ENCODE measurements at regions not wholly inside any gene's neighbourhood (a gene's known extent, or its start where the extent isn't known, plus 50 kb on each side); places are given as distances from the start of the nearest gene placed in this dataset.
"Not testable (repeated sequence)": the region's sequence is repeated elsewhere in the genome, so short reads cannot be mapped to it uniquely, and the experiment has no call there.

DNA sequence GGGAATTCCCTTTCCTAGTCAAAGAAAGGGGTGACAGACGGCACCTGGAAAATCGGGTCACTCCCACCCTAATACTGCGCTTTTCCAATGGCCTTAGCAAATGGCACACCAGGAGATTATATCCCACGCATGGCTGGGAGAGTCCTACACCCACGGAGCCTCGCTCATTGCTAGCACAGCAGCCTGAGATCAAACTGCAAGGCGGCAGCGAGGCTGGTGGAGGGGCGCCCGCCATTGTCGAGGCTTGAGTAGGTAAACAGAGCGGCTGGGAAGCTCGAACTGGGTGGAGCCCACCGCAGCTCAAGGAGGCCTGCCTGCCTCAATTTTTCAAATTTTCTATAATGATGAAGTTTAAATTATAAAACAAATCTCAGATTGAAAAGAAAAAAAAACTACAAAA is 522.7 kb upstream of the HS3ST5 start:
- not testable (repeated sequence) for FAIRE-seq; DNase-seq (ENCODE audit: low spot score in 2 of 2)

DNA sequence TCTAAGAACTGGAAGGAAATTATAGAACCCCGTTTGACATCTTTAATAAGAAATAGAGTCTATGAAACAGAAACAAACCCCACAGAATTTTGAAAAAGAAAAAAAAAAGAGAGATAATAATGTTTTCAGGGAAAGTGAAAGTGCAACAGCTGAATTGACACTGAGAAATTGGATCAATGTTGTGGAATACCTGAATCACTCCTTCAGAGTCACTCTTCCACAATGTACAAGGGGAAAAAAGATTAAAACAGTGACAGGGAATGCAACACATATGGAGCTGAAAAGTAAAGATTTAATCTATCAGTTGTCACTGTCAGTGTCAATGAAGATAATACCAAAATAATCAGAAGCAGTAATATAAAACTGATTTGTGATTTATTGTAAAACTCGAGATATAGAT is 520.8 kb upstream of the HS3ST5 start:
- FAIRE-seq = no peak
- no peak for DNase-seq (ENCODE audit: low spot score in 2 of 2)

DNA sequence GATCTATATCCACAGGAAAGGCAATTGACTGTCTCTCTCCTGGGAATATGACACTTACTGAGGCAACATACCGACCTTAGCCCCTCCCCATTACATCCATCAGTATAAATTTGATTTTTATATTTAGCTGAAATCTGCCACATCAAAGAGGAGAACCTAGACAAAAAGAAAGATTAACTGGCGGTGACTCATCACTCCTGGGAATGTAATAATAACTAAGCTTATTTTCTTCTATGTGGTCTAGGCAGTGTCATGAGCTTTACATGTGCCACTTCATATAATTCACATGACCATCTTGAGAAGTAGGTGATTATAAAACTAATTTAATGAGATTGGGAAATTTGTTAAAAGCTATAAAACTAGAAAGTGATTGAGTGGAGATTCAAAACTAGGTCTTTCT is 520.0 kb upstream of the HS3ST5 start:
- DNase-seq (ENCODE audit: low spot score in 2 of 2) (no peak), FAIRE-seq (no peak)

DNA sequence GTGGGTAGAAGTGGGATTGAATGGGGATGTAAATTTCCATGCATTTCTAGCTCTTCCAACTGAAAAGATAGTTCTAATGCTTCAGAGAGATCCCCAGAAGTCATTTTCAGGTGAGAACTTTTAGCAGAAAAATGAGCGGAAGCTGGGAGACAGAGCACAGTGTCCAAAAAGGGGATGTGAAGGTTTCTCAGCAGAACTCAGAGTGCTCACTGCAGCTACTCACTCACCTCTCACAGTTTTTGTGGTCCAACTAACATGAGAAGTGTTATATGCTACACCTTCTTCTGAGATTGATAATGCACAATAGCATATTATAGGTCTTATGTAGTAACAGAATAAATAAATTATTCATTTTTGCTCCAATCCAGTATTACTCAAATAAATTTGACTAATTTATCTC is 519.2 kb upstream of the HS3ST5 start:
- no peak for FAIRE-seq

DNA sequence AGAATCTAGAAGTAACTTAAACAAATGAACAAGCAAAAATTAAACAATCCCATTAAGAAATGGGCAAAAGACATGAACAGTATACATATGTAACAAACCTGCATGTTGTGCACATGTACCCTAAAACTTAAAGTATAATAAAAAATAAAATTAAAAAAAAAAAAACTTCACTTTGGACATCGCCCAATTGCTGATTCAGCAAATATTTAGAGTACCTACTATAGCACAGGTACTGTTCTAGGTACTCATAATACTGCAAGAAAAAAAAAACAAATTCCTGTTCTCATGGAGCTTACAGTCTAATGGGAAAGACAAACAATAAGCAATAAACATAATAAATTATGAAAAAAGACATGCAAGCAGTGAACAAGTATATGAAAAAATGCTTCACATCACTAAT is 501.5 kb upstream of the HS3ST5 start:
- FAIRE-seq = no peak
- no peak for DNase-seq (ENCODE audit: low spot score in 2 of 2)

More for the DNA sequence above, 519.2 kb upstream of the HS3ST5 start:
- no peak for DNase-seq (ENCODE audit: low spot score in 2 of 2)

DNA sequence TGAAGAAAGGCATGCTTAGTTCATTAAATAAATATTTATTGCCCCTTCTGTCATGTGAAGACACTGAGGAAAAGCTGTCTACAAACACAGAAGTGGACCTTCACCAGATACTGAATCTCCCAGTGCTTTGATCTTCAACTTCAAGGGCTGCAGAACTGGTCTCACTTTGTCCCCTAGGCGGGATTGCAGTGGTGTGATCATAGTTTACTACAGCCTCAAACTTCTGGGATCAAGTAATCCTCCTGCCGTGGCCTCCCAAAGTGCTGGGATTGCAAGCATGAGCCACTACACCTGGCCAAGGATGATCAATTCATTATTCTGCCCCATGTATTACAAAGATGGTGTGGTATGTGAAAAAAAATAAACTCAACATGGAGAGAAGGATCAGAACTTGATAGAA is 496.2 kb upstream of the HS3ST5 start:
- DNase-seq (ENCODE audit: low spot score in 2 of 2) = no peak
- FAIRE-seq = no peak

DNA sequence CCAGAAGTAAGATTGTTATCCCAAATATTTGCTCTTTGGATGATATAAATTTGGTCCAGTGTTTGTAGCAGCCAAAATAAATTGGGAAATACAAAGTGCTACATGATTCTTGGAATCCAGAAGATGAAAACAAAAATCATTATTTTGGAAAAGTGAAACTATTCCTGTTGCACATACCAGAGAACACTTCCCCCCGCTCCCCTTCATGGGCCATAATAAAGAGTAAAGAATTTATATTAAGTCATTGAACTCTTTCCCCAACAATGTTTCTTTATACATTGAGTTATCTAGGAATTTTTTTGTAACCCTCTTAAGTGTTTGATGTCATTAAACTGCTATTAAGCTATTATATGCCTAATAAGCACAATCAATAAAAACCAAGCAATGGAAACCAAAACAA is 490.4 kb upstream of the HS3ST5 start:
- FAIRE-seq = no peak
- DNase-seq (ENCODE audit: low spot score in 2 of 2) = no peak

DNA sequence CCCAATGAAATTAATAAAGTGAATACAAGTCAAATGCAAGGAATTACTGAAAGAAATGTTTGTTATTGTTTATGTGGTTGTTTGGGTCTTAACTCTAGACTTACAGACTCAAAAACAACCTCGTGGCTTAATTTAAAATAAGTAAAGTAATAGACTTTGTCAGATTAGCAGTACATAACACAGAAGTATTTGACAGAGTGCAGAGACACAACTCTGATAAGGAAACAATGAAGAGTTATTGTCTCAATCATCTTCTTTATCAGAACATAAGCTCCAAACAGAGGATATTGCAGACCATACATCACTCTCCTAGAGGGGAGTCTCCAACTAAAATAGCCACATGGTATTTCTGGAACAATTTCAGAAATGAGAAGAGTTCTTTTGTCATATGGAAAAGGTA is 487.7 kb upstream of the HS3ST5 start:
- DNase-seq (ENCODE audit: low spot score in 2 of 2) (no peak), FAIRE-seq (no peak)

DNA sequence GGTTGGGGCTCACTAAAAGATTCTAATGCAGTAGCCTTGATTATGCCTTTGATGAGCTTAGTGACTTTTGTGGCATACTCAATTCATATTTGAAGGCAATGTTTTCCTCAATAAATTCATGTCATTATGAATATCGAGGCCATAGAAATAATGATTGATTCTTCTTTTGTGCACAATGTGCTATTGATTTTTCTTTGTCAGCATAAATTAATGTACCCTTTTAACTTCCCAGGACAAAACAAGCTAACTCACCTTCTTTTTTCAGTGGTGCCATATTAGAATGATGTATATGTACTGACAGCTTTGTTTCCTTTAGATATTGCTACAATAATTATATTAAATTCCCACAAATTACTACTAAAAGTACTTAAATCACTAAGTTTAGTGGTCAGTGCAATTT is 484.3 kb upstream of the HS3ST5 start:
- DNase-seq (ENCODE audit: low spot score in 2 of 2) = no peak
- no peak for FAIRE-seq

DNA sequence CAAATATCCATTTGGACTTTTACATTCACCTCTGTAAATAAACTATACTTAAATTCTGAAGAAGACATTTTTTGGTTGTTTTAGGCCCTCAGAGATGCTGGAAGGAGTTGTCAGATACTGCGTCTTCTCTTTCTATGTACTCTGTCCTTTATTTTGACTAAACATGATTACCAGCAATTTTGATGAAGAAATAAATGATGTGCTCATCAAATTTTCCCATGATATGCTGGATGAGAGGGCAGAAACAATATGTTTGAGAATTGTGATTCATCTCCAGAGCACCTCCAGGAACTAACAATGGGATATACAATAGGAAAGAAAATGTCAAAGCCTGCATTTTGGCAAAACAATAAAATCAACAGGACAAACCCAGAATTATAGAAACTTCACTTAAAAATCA is 481.6 kb upstream of the HS3ST5 start:
- FAIRE-seq (no peak), DNase-seq (ENCODE audit: low spot score in 2 of 2) (no peak)

DNA sequence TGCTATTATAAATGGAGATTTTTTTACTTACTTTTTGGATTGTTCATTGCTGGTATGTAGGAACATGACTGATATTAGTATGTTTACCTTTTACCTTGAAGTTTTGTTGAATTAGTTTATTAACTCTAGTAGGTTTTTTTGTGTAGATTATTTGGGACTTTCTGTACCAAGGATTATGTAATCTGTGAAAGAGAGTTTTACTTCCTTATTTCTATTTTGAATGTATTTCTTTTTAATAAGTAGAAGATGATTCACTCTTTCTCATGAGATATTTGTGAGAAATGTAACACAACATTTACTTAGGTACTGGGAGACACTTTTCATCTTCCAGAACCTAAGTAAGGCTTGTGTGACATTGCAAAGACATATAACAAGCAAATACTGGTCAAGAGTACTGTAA is 473.9 kb upstream of the HS3ST5 start:
- FAIRE-seq (no peak), DNase-seq (ENCODE audit: low spot score in 2 of 2) (no peak)

DNA sequence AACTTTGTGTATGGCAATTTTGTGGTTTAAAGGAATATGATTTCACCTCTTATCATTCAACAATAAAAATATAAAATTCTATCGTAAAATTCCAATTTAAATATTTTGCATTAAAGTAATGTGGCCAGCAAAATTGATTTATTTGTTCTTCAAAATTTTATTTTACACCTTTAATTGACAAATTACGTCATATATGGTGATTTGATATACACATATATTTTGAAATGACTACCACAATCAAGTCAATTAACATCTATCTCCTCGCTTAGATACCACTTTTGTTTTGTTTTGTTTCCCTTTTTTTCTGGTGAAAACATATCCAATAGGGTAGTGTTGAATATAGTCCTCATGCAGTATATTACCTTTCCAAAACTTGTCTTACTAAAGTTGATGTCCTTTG is 467.6 kb upstream of the HS3ST5 start:
- DNase-seq (ENCODE audit: low spot score in 2 of 2) = no peak
- no peak for FAIRE-seq

DNA sequence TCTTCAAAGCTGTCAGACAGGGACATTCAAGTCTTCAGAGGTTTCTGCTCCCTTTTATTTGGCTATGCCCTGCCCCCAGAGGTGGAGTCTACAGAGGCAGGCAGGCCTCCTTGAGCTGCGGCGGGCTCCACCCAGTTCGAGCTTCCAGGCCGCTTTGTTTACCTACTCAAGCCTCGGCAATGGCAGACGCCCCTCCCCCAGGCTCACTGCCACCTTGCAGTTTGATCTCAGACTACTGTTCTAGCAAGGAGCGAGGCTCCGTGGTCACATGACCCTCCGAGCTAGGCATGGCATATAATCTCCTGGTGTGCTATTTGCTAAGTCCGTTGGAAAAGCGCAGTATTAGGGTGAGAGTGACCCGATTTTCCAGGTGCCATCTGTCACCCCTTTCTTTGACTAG is 462.6 kb upstream of the HS3ST5 start:
- not testable (repeated sequence) for DNase-seq (ENCODE audit: low spot score in 2 of 2); FAIRE-seq

DNA sequence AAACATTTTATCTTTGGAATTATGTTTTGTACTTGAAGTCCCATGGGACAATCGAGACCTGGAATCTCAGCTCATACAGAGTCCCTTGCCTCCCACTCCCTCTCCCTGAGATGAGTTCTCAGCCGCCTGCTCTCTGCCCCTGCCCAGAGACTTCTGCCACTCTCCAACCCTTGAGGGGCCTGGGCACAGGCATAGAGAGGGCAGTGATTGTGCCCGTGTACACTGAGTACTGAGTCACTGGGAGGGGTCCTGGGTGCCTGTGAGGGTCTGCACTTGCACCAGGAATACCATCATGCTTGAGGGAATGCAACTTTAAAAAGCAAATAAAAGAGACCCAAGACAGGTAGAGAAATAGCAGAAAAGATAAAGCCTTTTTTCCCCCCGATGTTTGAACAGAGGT is 453.8 kb upstream of the HS3ST5 start:
- DNase-seq (ENCODE audit: low spot score in 2 of 2) (no peak), FAIRE-seq (no peak)

DNA sequence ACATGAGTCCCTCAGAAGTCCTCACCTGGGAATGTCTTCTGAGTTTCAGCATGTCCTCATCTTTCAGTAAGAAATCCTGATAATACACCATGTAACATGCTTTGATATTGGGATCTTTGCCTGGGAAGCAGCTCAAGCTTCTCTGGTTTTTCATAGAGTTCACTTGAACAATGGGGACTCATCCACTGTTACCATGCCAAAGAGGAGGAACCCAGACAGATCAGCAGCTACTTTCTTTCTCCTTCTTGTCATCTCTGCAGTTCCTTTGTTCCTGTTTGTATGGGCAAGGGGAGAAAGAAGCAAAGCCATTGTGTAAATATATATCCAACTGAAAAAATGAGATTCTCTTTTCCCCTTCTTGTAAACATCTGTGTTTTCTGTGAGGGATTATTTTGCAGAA is 450.6 kb upstream of the HS3ST5 start:
- DNase-seq (ENCODE audit: low spot score in 2 of 2) (no peak), FAIRE-seq (no peak)

DNA sequence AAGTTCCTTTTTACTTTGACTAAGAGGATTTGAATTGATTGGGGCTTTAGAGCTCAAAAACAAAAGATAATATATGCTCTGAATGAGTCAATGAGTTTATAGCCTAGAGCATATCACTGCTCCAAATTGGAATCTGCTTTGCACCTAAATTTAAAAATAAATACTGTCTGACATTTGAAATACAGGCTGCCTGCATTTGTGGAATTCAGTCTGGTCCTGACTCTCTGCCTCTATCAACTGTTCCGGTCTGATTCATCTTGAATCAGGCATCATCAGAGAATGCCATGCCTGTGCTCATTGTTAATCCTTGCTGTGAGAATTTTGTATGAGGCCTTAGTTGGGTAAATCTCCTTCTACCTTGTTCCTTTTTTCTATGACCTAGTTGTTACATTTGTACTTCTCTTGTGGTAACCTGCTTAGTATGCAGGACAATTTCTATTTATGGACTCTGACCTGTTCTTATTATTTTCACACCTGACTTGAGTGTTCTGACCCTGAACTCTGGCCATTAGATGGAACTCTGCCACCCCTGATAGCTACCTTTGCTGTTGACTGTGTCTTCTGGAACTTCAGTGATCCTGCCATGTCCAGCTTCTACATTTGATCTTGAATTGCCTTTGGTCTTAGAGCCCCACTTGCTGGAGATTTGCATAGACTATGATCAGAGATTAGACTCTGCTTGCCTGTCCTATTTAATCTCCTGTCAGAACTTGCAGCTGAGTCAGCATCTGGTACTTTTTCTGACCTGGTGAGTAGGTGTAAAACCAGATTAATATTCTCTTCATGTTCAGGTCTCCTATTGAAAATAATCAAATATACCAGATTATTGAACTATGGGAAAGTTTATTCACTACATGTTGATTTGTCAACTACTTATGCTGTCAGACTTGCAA is 442.7 kb upstream of the HS3ST5 start:
- no peak for FAIRE-seq
- DNase-seq (ENCODE audit: low spot score in 2 of 2) = no peak

DNA sequence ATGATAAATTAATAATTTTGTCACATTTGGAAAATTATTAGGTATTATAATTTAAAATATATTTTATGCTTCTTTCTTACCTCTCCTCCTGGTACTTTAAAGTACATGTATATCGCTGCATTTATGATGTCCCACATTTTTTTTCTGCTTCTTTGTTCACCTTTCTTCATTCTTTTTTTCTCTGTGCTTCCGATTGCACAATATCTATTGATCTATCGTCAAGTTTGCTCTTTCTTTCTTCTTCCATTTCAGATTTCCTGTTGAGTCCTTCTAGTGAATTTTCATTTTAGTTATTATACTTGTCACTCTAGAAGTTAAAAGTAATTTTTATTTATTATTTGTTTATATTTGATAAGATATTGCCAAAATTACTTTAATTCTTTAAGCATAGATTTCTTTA is 441.0 kb upstream of the HS3ST5 start:
- FAIRE-seq = no peak

DNA sequence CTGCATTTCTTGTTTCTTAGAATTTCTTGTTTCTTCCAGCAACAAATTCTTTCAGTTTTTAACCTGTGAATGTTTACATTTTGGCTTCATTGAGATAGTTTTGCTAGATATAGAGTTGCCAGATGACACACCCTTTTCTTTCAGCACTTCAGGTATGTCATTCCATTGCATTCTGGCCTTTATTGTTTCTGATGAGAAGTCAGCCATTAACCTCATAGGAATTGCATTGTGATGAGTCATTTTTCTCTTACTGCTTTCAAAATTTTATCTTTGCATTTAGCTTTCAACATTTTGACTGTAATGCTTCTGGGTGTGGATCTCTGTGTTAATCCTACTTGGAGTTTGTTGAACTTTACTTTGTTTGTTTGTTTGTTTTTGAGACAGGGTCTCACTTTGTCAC is 440.3 kb upstream of the HS3ST5 start:
- FAIRE-seq (no peak), DNase-seq (ENCODE audit: low spot score in 2 of 2) (no peak)

More for the DNA sequence above, 441.0 kb upstream of the HS3ST5 start:
- DNase-seq (ENCODE audit: low spot score in 2 of 2) = no peak

DNA sequence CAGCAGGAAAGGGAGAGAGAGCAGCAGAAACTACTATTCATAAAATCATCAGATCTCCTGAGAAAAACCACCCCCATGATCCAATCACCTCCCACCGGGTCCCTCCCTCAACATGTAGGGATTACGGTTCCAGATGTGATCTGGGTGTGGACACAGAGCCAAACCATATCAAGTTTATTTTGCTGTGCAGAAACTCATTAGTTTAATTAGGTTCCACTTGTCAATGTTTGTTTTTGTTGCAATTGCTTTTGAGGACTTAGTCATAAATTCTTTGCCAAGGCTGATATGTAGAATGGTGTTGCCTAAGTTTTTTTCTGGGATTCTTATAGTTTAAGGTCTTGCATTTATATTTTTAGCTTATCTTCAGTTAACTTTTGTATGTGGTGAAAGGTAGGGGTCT is 422.0 kb upstream of the HS3ST5 start:
- no peak for DNase-seq (ENCODE audit: low spot score in 2 of 2)
- no peak for FAIRE-seq

DNA sequence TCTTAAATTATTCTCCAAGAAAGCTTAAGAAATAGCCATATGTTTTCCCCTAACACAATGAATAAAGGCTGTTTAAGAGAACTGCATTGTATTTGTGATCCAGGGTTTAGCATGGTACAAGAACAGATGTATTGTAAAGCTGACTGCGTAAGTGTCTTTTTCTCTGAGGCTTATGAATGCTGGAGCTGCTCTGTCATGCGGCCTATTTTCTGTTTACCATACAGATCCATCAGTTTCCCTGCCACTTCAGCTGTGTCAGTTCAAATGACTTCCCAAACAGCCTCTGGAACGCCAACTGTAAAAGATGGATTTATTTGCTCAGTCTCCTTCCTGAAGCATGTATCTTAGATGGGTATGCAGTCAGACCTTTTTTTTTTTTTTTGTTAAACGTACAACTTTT is 419.3 kb upstream of the HS3ST5 start:
- no peak for FAIRE-seq
- DNase-seq (ENCODE audit: low spot score in 2 of 2) = no peak

DNA sequence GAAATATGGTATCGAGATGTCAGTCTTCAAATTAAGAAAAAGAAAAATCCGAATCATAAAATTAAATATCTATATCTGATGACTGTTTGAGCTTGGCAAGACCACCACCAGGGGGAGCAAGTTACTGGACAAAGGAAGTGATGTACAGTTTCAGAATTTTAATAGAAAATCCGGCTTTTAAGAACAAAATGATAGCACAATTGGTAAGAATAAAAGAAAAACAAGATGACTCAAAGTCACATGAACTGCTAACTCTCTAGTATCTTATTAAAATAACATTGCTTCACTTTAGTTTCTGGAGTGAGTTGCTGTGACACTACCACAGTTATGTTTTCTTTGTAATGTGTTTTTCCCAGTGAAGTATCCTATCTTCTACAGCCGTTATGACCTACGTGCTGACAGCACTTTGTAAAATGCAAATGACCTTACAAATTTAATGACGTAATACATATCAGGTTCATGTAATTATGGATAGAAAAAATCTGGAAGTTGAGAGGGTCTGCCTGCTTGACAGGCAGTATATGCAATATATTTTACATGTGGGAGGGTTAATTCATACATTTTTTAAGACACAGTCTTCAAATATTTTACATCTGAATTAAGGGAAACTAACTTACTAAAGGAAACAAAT is 405.3 kb upstream of the HS3ST5 start:
- peak; percentile 78 for FAIRE-seq

DNA sequence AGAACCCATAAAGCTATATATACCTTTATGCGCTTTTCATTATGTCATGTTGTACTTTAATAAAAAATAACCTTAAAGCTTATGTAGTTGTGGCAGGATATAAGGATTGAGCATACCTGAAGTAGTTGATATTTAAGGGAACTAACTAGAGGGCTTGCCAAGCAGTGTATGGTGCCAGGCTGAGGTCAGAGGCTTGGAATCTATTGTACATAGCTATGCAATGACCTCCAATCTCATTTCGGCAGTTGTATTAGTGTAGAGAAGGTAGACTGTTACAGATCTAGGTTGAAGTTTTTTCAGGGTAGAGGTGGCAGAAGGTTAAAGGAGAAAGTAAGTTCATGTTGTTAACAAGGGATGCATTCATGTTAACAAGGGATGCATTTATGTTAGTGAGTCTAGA is 397.7 kb upstream of the HS3ST5 start:
- FAIRE-seq = no peak
- DNase-seq (ENCODE audit: low spot score in 2 of 2) = no peak

More for the DNA sequence above, 405.3 kb upstream of the HS3ST5 start:
- DNase-seq (ENCODE audit: low spot score in 2 of 2) = no peak

All from frontal cortex (tissue), 3 donors.